Parathyroid adenoma (tissue), 2 donors: ENCODE measurements at regions not wholly inside any gene's neighbourhood (a gene's known extent, or its start where the extent isn't known, plus 50 kb on each side); places are given as distances from the start of the nearest gene placed in this dataset.

Source experiments
- H2AFZ ChIP-seq: fragments of 300-600 bp; sonication (generic); one replicate; pipeline ENCODE4 v1.7.0; 2017; ENCODE audit warnings: antibody characterized with exemption, mild to moderate bottlenecking
- H3K27ac ChIP-seq: fragments of 300-600 bp; sonication (generic); one replicate; pipeline ENCODE4 v1.7.0; 2017
- H3K27me3 ChIP-seq: fragments of 300-600 bp; sonication (generic); one replicate; pipeline ENCODE4 v1.7.0; 2017; ENCODE audit warnings: low read length; ENCODE audit not compliant: control insufficient read depth, insufficient read depth
- H3K36me3 ChIP-seq: fragments of 300-600 bp; sonication (generic); one replicate; pipeline ENCODE4 v1.7.0; 2017; ENCODE audit warnings: low read length; ENCODE audit not compliant: control insufficient read depth, insufficient read depth
- H3K4me1 ChIP-seq: fragments of 300-600 bp; sonication (generic); one replicate; pipeline ENCODE4 v1.7.0; 2017; ENCODE audit warnings: control low read depth
- H3K4me2 ChIP-seq: fragments of 300-600 bp; sonication (generic); one replicate; pipeline ENCODE4 v1.7.0; 2017; ENCODE audit warnings: low read length
- H3K4me3 ChIP-seq: fragments of 300-600 bp; sonication (generic); one replicate; pipeline ENCODE4 v1.7.0; 2017; ENCODE audit warnings: low read depth, low read length
- H3K79me2 ChIP-seq: fragments of 300-600 bp; sonication (generic); one replicate; pipeline ENCODE4 v1.7.0; 2017; ENCODE audit warnings: control low read depth
- H3K9ac ChIP-seq: fragments of 300-600 bp; sonication (generic); one replicate; pipeline ENCODE4 v1.7.0; 2017; ENCODE audit warnings: mild to moderate bottlenecking
- H3K9me3 ChIP-seq: fragments of 300-600 bp; sonication (generic); one replicate; pipeline ENCODE4 v1.7.0; 2017; ENCODE audit warnings: low read length; ENCODE audit not compliant: control insufficient read depth
- TF ChIP-seq, protein P1 (sequence below): fragments of 300-600 bp; sonication (generic); IDR thresholded peaks from one replicate; pipeline ENCODE4 v1.7.0; 2017; ENCODE audit warnings: antibody characterized with exemption, mild to moderate bottlenecking
- donor health status: primary hyperparathyroidism.

DNA sequence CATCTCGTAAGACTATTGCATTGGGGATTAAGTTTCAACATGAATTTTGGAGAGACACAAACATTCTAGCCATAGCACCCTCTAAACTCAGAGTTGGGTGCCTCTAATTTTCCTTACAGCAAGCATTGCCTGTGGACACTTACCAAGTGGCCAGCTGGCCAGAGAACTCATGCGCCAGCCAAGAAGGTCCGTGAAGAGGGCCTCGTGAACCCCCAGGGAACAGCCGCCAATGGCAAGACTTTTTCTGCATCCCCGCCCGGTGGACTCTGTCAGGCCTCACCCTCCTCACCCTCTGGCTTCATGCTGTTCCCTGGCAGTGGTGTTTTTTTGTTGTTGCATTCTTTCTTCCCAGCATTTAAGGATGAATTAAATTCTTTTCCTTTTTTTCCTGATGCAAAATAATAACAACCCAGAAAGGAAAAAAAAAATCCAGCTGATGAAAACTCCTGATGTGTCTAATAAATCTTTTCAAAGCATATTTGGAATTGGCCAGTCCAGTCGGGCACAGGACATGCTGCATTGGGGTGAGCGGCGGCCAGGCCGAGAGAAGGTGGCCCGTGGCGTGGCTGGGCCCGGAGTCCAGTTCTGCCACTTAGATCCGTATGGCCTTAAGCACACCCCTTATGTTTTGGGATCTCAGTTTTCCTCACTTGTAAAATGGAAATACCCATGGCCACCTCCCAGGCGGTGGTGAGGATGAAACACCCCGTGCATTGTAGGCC, 191.9 kb upstream of the DIO3 start:
- H2AFZ ChIP-seq = no peak overlapping the region
- H3K9me3 ChIP-seq = no peaks in the 10 kb centered on the region
- no peaks in the 10 kb centered on the region for H3K27me3 ChIP-seq
- no peaks in the 10 kb centered on the region for H3K36me3 ChIP-seq
- no peak overlapping the region for H3K27ac ChIP-seq
- TF ChIP-seq, protein P1, sequence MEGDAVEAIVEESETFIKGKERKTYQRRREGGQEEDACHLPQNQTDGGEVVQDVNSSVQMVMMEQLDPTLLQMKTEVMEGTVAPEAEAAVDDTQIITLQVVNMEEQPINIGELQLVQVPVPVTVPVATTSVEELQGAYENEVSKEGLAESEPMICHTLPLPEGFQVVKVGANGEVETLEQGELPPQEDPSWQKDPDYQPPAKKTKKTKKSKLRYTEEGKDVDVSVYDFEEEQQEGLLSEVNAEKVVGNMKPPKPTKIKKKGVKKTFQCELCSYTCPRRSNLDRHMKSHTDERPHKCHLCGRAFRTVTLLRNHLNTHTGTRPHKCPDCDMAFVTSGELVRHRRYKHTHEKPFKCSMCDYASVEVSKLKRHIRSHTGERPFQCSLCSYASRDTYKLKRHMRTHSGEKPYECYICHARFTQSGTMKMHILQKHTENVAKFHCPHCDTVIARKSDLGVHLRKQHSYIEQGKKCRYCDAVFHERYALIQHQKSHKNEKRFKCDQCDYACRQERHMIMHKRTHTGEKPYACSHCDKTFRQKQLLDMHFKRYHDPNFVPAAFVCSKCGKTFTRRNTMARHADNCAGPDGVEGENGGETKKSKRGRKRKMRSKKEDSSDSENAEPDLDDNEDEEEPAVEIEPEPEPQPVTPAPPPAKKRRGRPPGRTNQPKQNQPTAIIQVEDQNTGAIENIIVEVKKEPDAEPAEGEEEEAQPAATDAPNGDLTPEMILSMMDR = no peak
- no peak overlapping the region for H3K9ac ChIP-seq
- H3K4me1 ChIP-seq = no peaks in the 10 kb centered on the region
- no peaks in the 10 kb centered on the region for H3K79me2 ChIP-seq
- no peak overlapping the region for H3K4me2 ChIP-seq
- no peak overlapping the region for H3K4me3 ChIP-seq

DNA sequence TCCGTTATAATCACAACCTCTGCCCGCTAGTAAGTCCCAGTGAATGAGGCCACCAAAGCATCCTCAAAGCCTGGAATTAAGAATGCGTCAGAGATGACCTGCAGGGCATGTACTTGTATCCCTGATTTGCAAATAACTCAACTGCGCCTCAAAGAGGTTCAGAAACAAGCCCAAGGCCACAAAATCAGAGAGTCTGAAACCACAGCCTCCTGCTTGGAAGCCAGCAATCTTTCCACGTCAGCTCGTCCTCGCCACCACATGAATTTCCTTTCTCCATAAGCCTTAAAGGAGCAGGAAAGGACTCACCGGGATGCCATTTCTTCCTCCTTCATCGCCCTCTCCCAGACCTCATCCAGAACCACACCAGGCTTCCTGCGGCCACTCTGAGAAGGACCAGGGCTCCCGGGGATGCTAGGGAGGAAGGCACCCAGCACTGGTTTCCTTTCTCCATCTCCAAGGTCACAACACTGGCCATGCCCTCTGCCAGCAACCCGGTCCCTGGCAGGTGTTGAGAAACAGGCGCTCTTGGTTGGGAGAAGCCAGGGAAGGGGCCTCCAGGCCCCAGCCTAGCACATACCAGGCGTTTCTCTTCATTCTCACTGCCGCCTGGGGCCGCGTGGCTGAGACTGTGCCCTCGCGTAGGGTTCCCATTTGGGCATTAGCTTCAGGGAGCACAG, 191.2 kb upstream of the DIO3 start:
- Histone ChIP-seq H3K27ac (no peak overlapping the region), H3K9ac (no peak overlapping the region), H3K4me3 (no peak overlapping the region), H3K4me1 (no peaks in the 10 kb centered on the region), H3K36me3 (no peaks in the 10 kb centered on the region), H3K4me2 (no peak overlapping the region), H3K9me3 (no peaks in the 10 kb centered on the region), H2AFZ (no peak overlapping the region), H3K79me2 (no peaks in the 10 kb centered on the region), H3K27me3 (no peaks in the 10 kb centered on the region)
- TF ChIP-seq, protein P1 = no peak

DNA sequence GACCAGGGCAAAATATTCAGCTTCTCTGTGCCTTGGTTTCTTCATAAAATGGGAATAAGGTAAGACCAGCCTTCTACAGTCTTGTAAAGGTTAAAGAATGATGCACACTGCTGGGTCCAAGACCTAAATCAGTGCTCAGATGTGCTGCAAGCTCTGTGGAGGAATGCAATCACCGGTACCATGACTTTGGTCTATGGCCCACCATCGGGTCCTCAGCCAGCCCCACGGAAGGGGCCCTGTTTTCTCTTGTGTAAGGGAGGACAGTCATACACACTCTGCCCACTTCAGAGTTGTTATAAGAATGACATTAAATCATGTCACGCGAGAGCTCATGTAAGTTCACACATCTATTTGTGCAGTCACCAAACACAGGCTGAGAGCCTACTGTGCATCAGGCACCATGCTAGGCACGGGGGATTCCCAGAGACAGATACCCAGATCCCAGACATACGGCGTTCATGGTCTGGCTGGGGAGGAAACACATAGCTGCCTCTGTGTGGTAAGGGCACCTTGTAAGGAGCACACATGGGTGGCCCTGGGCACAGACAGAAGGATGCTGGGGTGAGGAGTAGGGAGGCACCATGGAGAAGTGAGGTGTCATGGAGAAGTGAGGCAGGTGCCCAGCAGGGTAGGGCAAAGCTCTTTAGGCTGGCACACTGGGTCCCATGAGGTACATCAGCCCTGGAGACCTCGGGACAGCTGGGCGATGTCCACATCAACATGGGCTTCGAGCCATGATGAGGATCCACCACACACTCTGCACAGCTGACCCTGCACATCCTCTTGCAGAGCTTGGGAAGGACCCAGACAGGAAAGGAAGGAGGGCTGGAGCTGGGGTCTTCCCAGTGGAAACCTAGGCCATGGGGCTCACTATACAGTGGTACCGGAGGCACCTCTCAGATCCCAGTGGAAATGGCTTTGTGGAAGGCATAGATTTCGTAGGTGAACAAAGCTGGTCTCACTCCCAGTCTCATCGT, 190.4 kb upstream of the DIO3 start:
- TF ChIP-seq, protein P1 = no peak
- Histone ChIP-seq H2AFZ (no peak overlapping the region), H3K9ac (no peak overlapping the region), H3K27ac (no peak overlapping the region), H3K4me3 (no peak overlapping the region), H3K9me3 (no peaks in the 10 kb centered on the region), H3K4me2 (no peak overlapping the region), H3K79me2 (no peaks in the 10 kb centered on the region), H3K27me3 (no peaks in the 10 kb centered on the region), H3K4me1 (no peaks in the 10 kb centered on the region), H3K36me3 (no peaks in the 10 kb centered on the region)

DNA sequence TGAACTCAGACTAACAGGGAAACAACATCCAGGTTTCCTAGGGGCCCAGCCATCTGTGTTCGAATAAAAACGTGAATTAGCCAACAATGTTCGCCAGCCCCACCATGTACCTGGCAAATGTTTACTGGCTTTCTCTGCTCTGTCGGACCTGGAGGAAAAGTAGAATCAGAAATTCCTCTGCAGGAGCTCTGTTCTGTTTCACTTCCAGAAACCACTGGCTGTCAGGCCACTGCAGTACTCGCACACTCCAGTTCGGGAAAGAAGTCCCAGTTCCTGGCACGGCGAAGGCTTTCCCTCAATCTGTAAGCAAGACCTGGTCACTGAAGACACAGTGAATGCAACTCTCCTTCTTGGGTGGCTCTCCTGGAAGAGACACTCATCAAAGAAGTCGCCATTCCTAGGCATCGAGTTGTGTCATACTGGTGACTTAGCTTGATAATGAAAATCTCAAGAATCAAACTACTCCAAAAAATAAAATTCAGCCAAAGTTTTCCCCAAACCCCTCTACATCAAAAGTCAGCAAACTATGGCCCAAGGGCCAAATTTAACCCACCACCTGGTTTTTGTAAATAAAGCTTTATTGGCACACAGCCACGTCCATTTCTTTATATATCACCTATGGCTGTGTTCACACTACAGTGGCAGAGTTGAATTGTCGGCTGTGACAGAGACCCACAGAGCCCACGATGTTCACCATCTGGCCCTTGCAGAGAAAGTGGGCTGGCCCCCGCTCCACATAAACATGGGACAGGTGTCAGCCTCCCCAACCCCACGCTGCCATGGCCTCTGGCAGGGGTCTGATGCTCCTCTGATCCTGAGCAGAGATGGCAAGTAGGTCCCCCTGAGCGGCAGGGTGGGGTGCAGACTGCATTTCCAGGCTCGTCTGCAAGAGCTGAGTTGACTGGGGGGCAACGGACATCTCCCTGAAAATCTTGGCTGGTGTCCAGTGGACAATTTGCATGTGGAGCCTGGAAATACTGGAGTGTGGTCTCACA, 189.2 kb upstream of the DIO3 start:
- no peaks in the 10 kb centered on the region for H3K4me1 ChIP-seq
- no peak overlapping the region for H3K27ac ChIP-seq
- no peaks in the 10 kb centered on the region for H3K27me3 ChIP-seq
- H2AFZ ChIP-seq = no peak overlapping the region
- H3K79me2 ChIP-seq = no peaks in the 10 kb centered on the region
- no peaks in the 10 kb centered on the region for H3K9me3 ChIP-seq
- H3K36me3 ChIP-seq = no peaks in the 10 kb centered on the region
- no peak overlapping the region for H3K9ac ChIP-seq
- TF ChIP-seq, protein P1 = no peak
- H3K4me2 ChIP-seq = no peak overlapping the region
- H3K4me3 ChIP-seq = no peak overlapping the region
